GM12875 (cell line): ENCODE measurements at regions not wholly inside any gene's neighbourhood (a gene's known extent, or its start where the extent isn't known, plus 50 kb on each side); places are given as distances from the start of the nearest gene placed in this dataset.

Experiments
- H3K4me3 ChIP-seq: one replicate; pipeline ENCODE4 v1.5.1; 2011; ENCODE audit warnings: low read depth, low read length, control low read depth
- TF ChIP-seq, protein P1 (sequence below): IDR thresholded peaks from 2 replicates; pipeline ENCODE4 v1.5.1; 2011; ENCODE audit warnings: low read depth, mild to moderate bottlenecking, control low read depth, inconsistent platforms, low read length, moderate library complexity, borderline replicate concordance; ENCODE audit not compliant: insufficient read depth

DNA sequence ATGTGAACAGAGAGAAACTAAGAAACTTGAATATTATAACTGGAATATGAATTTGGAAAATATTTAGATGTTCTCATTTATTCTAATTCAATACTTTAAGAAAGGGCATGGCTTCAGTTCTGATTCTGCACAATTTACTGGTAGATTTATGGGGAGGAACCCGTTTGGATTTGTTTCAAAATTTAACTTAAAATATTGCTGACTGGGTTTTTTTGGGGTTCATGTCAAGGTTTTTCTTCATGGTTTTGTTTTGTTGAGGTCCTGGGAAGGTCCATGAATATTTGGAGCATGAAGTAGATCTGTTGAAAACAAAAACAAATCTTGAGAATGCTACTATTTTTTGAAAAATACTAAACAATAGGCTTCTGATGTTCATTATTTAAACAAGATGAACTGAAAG lies 214.7 kb downstream of the PIK3R1 start:
- TF ChIP-seq, protein P1, sequence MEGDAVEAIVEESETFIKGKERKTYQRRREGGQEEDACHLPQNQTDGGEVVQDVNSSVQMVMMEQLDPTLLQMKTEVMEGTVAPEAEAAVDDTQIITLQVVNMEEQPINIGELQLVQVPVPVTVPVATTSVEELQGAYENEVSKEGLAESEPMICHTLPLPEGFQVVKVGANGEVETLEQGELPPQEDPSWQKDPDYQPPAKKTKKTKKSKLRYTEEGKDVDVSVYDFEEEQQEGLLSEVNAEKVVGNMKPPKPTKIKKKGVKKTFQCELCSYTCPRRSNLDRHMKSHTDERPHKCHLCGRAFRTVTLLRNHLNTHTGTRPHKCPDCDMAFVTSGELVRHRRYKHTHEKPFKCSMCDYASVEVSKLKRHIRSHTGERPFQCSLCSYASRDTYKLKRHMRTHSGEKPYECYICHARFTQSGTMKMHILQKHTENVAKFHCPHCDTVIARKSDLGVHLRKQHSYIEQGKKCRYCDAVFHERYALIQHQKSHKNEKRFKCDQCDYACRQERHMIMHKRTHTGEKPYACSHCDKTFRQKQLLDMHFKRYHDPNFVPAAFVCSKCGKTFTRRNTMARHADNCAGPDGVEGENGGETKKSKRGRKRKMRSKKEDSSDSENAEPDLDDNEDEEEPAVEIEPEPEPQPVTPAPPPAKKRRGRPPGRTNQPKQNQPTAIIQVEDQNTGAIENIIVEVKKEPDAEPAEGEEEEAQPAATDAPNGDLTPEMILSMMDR = no peak
- no peak overlapping the region for H3K4me3 ChIP-seq

DNA sequence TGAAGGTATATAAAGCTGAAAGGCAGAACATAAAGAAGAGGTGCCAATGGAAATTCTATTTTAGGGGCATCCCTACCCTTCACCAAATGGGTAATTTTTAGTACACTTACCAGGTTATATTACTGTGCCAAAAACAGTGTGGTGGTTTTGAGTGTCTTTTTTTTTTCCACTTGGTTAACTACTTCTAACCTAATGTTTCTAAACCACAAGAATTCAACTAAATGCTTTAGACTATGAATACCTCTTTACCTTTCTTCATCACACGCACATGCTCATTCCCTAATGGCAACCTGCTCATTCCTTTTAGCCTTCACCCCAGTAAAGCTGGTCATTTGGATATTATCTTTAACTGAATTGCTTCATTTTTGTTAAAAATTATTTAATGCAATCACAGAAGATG lies 215.6 kb downstream of the PIK3R1 start:
- no peak overlapping the region for H3K4me3 ChIP-seq
- TF ChIP-seq, protein P1 = no peak

DNA sequence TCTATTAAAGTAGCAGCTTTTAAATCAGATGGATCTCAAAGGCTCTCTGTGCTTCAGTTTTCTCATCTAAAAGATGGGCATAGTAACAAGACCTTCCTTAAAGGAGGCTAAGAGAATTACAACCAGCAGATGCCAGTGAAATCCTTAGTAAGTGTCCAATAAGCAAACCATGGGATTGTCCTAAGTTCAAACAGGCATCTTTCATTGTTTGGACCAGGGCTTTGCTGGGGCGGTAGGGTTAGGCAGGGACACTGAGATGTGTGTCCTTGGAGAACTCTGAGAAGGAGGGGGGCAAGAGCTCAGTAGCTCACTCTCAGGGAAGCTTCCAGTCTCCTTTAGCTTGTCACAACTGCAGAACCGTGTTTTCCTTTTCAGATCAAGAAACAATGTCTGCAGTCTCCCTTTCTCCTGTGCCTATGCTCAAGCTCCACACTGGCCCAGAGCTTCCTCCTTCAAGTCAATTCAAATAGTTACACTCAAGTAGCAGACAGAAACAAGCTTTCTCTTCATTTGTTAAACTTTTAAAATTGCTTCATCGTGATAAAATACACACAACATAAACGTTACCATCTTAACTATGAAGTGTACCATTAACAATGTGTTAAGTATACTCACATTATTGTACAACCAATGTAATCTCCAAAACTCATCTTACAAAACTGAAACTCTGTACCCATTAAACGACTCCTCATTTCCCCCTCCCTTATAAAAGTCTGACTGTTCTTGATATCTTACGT lies 216.2 kb downstream of the PIK3R1 start:
- TF ChIP-seq, protein P1 = no peak
- no peak overlapping the region for H3K4me3 ChIP-seq

DNA sequence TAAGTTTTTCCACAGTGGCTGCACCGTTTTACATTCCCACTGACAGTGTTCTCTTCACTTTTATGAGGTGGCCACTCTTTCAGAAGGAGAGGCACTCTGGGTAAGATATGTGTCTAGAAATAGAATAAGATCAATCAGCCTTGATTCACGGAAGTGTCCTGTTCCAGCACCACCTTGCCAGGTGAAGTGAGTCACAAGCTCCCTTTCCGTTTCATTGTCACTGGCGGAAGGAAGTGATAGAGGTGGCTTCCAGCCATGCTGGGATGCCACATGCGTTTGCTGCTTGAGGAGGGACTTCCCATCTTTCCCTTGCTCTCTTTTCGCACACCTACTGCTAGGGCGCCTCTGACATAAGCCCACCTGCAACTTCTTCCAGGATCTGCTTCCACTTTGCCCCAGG lies 217.1 kb downstream of the PIK3R1 start:
- H3K4me3 ChIP-seq = no peak overlapping the region
- TF ChIP-seq, protein P1 = no peak

DNA sequence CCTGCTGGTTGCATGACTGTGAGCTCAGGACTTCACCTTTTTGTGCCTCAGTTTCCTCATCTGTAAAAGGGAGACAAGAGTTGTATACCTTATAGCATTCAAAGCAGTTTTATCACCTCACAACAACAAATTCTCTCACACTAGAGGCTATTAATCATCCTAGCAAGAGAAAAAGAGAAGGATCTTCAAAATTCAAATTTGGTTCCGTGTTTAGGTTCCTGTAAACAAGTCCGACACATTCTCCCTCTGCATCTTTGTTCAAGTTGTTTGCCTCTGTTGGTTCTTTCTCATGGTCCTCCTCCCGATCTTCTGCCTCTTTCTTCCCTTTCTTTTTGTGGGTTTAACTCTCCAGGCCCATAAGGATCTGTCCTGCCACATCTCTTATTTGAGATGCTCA lies 218.0 kb downstream of the PIK3R1 start:
- no peak overlapping the region for H3K4me3 ChIP-seq
- TF ChIP-seq, protein P1 = no peak

DNA sequence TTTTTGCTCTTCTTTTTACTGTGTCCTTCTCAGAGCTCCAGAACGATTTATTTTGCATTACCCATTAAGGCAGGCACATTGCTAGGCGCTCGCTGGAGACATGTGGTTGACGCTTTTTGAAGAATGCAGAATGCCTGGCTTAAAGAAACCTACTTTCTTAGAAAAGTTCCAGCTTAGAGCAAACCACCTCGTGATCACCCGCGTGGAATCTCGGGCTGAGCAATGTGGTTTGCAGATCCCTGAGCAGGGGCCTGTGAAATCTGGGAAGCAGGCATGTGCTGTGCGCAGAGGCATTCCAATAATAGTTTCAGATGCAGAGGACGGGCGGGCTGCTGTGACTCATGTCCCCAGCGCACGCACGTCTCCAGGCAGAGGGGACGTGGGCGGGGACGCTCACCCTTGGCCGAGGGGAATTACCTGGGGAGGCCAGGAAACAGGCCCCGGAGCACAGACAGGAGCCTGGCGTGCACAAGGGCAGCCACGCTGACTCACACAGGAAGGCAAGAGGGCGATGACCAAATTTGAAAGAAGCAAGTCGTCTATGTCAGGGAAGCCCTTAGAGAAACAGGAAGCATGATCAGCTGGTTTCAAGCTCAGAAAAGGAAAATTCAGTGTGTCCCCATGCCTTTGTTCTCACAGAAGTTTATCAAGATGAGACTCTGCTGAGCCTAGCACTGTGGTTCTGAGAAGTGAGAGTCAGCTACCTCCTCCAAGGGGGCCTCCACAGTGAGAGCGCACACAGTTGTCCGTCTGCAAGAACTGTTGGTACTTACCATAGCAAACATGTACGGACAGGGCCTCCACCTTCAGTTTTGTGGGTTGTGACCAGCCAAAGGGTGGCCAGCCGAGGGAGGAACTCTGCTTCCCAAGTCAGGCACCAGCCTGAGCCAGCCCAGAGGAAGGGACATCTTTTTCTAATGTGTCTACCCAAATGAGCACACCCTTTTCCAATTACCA lies 218.6 kb downstream of the PIK3R1 start:
- TF ChIP-seq, protein P1 = no peak
- no peak overlapping the region for H3K4me3 ChIP-seq
